ENCODE measurements at regions not wholly inside any gene's neighbourhood (a gene's known extent, or its start where the extent isn't known, plus 50 kb on each side); places are given as distances from the start of the nearest gene placed in this dataset.

GRCh38 chr12:102643879-102644575, 163.7 kb upstream of the IGF1 start:
- dilution Hi-C loops (cut with MboI; ENCODE audit: extremely low pct_ligation_motif_present, low sequenced_read_pairs) (no loop called here), intact Hi-C loops (cut with micrococcal nuclease) (no loop called here)
- no peaks in the 10 kb centered on the region for H3K4me1 ChIP-seq (ENCODE audit: control insufficient read depth, extremely low read depth, insufficient read depth, low read length)
- ChIA-PET CTCF (no interaction called here), POLR2A (no interaction called here)
- FAIRE-seq, result no peak
- no peaks in the 10 kb centered on the region for H3K36me3 ChIP-seq (ENCODE audit: control insufficient read depth in 2 of 2, extremely low read depth in 1 of 2, insufficient read depth in 2 of 2, low read length in 2 of 2)
- no peaks in the 10 kb centered on the region for H3K27me3 ChIP-seq (ENCODE audit: control insufficient read depth in 2 of 2, insufficient read depth in 2 of 2, low read length in 2 of 2)
- H3K27ac ChIP-seq (ENCODE audit: insufficient read depth, low read depth, low read length), result no peak overlapping the region
- no peak overlapping the region for H2AFZ ChIP-seq (ENCODE audit: low read depth, low read length)
- H3K79me2 ChIP-seq (ENCODE audit: control insufficient read depth, insufficient read depth, low read length), result no peaks in the 10 kb centered on the region
- no peak overlapping the region for H3K4me3 ChIP-seq (replicated peaks in 1 of 3; ENCODE audit: insufficient read depth in 1 of 3, low read depth in 1 of 3, low read length in 3 of 3)
- no peaks in the 10 kb centered on the region for H3K9me1 ChIP-seq (replicated peaks; ENCODE audit: control insufficient read depth, extremely low read depth, insufficient read depth, low read length)
- no peaks in the 10 kb centered on the region for H4K20me1 ChIP-seq (replicated peaks; ENCODE audit: control insufficient read depth, extremely low read depth, insufficient read depth, low read length)
- no peak overlapping the region for H3K9ac ChIP-seq (replicated peaks; ENCODE audit: extremely low read depth, insufficient read depth, low read length)
- H3K9me3 ChIP-seq (replicated peaks; ENCODE audit: control insufficient read depth, insufficient read depth, low read length), result no peaks in the 10 kb centered on the region
- no peak for TF ChIP-seq POLR2A (IDR thresholded peaks at IDR 0.05; ENCODE audit: low read depth, low read length)
- no peak for TF ChIP-seq POLR2AphosphoS5 (IDR thresholded peaks at IDR 0.05; ENCODE audit: insufficient read depth, low read depth, low read length)
- TF ChIP-seq GATA2 (IDR thresholded peaks at IDR 0.05; ENCODE audit: insufficient read depth, insufficient read length, low read depth, low read length), result no peak
- TF ChIP-seq CTCF (IDR thresholded peaks at IDR 0.05; ENCODE audit: extremely low read depth in 1 of 2, insufficient read depth in 1 of 2, low read depth in 1 of 2, low read length in 2 of 2), result no peak
- TF ChIP-seq MAX (IDR thresholded peaks at IDR 0.05; ENCODE audit: insufficient read depth, insufficient read length), result no peak
- TF ChIP-seq FOS (IDR thresholded peaks at IDR 0.05; ENCODE audit: borderline replicate concordance, insufficient read depth, low read length), result no peak
- no peak for TF ChIP-seq MYC (IDR thresholded peaks at IDR 0.05; ENCODE audit: low read depth, low read length)
- TF ChIP-seq EZH2 (IDR thresholded peaks at IDR 0.05; ENCODE audit: borderline replicate concordance, low read depth, low read length, severe bottlenecking), result no peak
- no peak for TF ChIP-seq JUN (IDR thresholded peaks at IDR 0.05; ENCODE audit: borderline replicate concordance, insufficient read depth, insufficient read length, low read depth)
- BruUV-seq (replicated peaks), result no TSS peak
- DNase-seq (ENCODE audit: low read depth, low spot score), result no peak
- no peak overlapping the region for H3K4me2 ChIP-seq (ENCODE audit: insufficient read depth, low read length)

Data from endothelial cell of umbilical vein (primary cell).